Inflammatory macrophage treated with lipopolysaccharide for 1 hour (primary cell): ENCODE measurements at regions not wholly inside any gene's neighbourhood (a gene's known extent, or its start where the extent isn't known, plus 50 kb on each side); places are given as distances from the start of the nearest gene placed in this dataset.
"Not testable (repeated sequence)": the region's sequence is repeated elsewhere in the genome, so short reads cannot be mapped to it uniquely, and the experiment has no call there.

Source experiments
- DNase-seq, 2 donors: peaks; one replicate each; pipeline ENCODE4 v3.0.0-alpha.2; 2020 to 2022

DNA sequence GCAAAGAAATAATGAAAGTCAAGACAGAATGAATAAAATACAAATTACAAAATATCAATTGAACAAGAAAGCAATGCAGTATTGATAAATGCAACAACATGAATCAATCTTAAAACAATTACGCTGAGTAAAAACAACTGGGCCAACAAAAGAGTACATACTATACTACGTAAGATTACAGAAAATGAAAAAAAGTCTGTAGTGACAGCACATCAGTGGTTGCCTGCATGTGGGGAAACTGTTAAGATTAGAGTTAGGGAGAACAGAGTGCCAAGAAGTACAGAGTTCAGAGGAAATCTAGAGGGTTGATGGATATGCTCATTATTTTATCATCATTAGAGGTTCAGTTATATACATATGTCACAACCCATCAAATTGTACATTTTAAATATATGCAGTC lies 706.6 kb upstream of the ACO1 start:
- no peak for DNase-seq

- DNase-seq: no peak
Observed at GRCh38 chr9:31683116-31683515, 701.3 kb upstream of the ACO1 start.

DNA sequence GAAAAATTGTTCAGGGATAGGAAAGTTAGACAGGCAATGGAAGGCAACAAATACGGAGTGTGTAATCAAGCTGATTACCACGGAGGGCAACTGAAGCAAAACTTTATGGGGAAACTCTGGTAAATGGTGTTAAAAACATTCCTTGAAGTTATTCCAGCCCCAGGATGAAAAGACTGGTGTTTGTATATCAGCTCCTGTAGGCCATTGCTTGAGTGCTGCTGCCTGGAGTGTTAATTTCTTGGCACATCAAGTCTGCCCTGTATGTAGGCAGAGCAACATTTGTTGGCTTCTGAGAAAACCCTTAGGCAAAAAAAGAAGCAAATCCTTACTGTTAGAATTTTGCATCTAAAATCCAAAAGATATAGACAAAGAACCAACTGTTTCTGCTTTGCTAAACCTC lies 686.5 kb upstream of the ACO1 start:
- DNase-seq: no peak

DNA sequence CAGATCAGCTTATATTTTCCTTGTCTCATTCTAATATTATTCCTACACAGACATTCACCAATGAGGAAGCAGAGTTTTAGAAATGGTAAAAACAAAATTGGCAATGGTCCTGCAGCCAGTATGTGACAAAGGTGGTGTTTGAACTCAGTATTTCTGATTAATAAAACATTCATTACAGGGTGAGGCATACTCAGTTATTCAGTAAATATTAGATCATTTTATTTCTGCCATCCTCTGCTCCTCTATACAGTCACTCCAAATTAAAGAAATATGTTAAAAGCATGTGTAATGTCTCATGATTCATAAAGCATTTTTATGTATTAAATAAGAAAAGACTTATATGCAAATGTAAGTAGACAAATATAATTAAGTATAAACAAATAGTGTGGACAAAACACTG lies 684.6 kb upstream of the ACO1 start:
- no peak for DNase-seq

DNA sequence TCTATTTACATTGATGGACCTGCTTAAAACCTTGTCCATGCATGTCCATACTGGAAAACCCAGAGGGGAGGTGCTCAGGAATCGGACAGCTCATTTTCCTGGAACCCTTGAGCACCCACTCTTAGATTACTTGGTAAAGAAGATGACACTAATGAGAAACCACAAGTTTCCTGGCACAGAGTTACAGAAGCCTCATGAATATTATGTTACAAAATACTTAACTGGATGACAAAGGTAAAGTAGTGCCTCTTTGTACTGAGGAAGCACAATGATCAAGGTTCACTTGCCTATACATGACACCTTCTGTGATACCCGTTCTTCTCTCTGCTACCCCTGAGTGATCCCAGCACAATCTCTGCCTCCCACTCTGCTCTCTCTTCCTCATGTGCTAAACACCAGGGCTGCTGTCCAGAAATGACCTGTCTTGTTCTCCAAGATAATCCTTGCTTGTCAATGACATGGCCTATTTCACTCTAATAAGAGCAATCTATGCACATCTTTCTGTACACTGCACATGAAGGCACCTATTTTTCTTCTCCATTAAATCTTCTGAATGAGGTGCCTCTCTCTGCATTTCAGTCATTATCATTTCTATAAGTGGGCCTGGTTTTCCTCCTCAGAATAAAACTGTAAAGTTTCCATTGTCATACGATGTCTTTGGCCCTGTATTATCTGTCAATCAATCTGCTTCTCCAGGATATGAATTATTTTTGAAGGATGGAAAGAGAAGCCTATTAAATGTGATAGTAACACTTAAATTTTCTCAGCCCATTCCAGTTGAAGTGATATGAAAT lies 684.0 kb upstream of the ACO1 start:
- DNase-seq: no peak

GRCh38 chr9:31702957-31703356 lies 681.5 kb upstream of the ACO1 start:
- DNase-seq: no peak

DNA sequence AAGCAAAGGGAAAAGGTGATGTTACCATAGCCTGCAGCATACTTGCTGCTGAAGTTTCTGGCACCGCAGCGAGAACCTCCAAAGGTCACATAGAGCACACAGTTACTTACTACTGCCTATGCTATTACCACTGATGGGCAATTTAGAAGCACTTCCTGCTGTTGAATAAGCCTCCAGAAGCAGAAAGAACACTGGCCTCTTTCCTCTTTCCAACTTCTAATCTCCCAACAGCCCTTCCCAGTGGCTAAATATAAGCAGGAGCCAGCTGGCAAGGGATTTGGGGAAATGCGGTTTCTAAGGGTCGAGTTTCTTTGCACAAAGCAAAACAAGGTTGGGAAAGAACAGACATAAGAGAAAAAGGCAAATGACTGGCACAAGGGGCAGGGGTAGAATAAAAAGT lies 669.2 kb upstream of the ACO1 start:
- DNase-seq: no peak

DNA sequence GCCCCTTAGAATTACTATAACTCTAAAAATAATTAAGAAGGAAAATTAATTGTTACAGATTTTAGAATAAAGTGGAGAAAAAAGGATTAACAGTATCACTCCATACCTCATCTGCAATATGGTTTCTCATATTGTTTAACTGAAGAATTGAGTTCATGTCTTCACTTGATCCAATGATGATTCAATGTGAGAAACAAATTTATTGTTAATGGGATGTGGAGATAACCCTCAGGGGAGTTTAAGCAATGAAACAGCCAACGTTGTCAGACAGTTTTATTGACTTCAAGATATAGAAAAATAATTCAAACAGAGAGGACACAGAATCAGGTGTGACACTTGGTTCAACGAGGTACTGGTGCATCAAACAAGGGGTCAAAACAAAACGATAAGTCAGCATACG lies 665.2 kb upstream of the ACO1 start:
- no peak for DNase-seq

DNA sequence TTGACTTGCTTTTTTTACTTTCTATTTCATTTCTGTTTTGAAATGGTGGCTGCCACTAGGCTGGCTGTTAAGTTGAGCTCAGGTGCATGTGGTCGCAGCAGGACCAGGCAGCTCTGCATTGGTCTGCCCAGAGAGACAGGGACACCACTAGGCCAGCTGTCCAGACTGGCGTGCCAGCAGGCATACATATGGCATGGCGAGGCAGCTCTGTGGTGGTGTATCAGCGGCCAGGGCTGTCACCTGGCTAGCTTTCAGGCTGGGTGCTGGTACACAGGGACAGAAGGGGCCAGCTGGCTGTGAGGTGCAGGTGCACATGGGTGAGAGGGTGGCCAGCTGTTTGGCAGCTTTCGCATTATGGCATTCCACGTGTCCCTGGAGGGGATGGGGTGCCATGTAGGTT lies 654.0 kb upstream of the ACO1 start:
- no peak for DNase-seq

DNA sequence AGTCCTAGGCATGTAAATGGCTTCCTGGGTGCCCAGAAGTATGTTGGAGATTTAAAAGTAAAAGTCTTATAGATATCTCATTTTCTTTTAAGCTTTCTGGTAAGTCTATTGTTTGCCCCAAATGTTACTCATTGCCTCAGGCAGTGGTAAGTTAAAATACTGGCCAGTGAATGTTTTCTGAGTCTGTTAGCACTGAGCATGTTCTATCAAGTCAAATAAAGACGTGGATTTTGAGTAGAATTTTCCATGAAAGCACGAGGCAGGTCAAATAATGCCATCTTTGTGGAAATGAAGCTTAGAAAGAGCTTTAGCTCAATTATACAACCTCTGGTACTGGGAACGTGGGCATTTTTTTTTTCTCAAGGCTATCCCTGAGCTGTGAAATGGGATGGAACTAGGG lies 651.3 kb upstream of the ACO1 start:
- no peak for DNase-seq

DNA sequence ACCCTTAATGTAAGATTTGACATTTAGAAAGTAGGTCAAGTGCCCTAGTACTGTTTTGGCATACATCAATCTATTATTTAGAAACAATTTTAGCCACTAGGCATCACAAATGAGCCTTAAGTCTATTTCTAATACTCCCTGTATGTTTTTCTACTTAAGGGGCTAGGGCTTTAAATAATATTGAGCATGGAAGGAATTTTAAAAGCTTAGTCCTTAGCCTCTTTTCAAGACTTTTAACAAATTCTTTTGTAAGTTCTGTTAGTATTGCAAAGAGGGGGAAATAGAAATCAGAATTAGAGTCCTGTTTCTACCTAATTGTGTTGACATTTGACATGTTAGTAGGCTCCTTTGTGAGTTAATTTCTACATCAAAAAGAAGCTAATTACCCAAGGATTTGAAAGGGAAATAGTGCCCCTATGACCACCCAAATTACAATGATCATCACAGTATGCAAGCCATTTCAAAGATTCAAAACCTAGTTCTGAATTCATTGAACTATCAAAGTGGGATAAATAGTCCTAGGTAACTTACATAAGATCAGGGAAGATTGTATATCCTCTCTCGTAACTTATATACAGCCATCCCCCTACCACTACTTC lies 647.8 kb upstream of the ACO1 start:
- no peak for DNase-seq

DNA sequence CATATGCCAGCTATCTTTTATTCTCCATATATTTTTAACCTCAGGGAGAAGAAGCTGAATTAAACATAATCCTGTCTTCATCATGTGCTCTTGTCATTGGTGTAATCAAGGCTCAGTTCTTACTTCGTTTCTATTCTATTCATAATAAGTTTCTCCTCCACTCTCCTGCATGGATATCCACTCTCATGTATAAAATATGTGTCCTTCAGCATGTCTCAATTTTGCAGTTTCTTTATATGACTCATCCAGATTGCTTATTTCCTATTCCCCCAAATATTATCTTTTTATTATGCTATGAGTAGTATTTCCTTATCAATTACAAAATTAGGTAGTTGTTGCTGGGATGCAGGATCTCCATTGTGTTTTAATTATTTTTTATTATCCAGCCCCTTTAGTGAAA lies 643.7 kb upstream of the ACO1 start:
- DNase-seq: no peak

DNA sequence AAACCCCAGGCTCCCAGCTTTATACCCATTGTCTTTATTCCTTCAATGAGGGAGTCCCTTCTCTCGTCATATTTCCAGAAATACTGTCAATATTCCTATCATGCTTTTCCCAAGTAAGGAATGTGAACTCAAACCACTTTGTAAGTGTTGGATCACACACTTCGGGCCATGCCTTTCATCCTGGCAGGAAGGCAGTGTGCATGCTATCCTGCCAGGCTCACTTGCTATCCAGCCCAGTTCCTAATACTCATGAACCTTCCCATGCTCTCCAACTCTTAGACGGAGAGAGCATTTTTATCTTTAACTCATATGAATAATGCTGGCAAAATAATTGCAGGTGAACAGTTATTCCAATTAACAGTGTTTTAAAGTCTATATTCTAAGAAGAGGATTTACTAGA lies 639.9 kb upstream of the ACO1 start:
- DNase-seq: no peak

DNA sequence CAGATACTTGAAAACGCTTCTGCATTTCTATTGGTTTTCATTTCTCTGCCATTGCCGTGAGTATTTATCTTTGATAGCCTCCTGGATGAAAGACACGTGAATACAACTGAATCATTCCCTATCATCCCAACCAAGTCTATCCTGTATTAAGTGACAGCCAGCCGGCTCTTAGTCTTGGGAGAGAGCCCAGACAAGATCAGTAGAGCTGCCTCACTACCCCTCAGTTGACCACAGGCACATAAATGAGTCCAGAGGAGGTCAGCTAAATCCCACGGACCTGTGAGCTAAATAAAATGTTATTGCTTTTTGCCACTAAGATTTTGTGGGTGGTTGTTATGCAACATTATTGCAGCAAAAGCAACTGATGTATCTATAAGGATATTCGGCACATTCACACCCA lies 639.0 kb upstream of the ACO1 start:
- no peak for DNase-seq

DNA sequence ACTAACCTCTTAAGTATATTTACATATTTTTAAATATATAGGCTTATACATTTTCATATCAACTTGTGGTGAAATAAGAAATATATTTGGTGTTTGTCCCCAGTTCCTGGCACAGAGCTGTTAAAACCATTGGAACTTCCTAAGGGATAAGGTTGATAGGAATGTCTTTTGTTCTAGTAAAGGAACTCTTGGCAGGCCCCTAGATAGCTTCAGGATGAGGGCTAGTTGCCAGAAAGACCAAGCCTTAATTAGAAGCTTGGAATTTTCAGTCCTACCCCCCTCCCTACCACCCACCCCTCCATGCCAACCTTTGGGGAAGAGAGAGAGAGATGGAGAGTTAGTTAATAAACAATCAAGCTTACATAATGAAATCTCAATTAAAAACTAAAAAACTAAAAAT lies 638.6 kb upstream of the ACO1 start:
- no peak for DNase-seq

GRCh38 chr9:31753756-31754155 lies 630.7 kb upstream of the ACO1 start:
- DNase-seq: no peak

DNA sequence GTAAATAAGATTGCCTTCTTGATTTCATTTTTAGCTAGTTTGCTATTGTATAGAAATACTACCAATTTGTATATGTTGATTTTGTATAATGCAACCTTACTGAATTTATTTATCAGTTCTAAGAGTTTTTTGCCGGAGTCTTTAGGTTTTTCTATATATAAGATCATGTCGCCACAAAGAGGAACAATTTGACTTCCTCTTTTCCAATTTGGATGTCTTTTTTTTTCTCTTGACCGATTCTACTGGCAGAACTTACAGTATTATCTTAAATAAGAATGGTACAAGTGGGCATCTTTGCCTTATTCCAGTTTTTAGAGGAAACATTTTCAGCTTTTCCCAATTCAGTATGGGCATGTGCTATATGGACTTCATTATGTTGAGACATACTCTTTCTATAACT lies 624.7 kb upstream of the ACO1 start:
- DNase-seq: no peak

DNA sequence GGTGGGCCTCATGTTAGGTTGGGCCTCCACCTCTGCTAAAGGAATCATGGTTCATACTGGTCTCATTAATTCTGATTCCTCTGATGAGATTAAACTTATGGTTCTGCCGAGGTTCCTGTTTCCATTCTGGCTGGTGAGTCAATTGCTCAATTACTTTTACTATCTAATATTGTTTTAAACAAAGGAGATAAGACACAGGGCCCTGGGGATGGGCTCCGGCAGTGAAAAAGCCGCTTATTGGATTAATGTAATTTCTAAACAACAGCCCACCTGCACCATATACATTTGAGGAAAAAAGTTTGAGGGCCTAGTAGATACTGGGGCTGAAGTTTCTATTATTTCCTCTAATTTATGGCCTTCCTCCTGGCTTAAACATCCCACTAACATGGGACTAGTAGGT lies 610.4 kb upstream of the ACO1 start:
- DNase-seq: not testable (repeated sequence)

DNA sequence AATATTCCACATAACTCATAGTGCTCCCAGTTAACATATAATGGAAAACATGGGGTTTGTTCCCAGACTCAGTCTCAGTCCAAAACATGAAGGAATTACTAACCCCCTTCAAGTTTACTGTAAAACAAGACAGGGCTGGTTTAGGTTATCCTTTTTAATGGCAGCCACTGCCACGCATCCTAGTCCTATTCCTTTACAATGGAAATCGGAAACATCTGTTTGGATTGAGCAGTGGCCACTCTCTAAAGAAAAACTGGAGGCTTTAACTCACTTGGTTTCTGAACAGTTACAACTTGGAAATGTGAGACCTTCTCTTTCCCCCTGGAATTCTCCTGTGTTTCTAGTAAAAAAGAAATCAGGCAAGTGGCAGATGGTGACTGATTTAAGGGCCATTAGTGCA lies 609.9 kb upstream of the ACO1 start:
- DNase-seq: no peak

DNA sequence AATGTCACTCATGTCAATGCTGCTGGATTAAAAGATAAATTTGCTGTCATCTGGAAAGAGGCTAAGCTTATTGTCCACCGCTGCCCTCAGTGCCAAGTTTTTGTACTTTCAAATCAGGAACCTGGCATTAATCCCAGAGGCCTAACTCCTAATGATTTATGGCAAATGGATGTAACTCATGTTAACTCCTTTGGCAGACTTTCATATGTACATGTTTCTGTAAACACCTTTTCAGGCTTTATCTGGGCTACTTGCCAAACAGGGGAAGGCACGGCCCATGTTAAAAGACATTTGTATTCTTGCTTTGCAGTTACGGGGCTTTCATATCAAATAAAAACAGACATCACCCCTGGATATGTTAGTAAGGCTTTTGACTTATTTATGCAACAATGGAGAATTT lies 608.0 kb upstream of the ACO1 start:
- no peak for DNase-seq

DNA sequence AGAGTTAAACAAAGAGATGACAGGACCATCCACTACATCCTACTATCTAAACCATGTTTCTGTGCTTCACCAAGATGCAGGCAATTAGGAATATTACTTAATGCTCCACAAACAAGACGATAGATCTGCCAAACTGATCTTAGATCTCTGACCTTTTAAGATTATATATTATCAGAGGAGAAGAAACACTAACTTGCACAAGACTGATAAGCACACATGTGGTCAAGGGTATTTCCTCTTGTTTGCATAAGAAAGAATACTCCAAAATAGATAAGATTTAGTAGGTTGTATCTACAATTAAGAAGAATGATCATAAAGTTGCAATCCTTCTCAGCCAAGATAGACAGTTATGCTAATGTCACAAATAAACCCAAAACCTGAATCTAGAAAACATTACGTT lies 601.0 kb upstream of the ACO1 start:
- no peak for DNase-seq

GRCh38 chr9:31790720-31791119 lies 593.7 kb upstream of the ACO1 start:
- no peak for DNase-seq

DNA sequence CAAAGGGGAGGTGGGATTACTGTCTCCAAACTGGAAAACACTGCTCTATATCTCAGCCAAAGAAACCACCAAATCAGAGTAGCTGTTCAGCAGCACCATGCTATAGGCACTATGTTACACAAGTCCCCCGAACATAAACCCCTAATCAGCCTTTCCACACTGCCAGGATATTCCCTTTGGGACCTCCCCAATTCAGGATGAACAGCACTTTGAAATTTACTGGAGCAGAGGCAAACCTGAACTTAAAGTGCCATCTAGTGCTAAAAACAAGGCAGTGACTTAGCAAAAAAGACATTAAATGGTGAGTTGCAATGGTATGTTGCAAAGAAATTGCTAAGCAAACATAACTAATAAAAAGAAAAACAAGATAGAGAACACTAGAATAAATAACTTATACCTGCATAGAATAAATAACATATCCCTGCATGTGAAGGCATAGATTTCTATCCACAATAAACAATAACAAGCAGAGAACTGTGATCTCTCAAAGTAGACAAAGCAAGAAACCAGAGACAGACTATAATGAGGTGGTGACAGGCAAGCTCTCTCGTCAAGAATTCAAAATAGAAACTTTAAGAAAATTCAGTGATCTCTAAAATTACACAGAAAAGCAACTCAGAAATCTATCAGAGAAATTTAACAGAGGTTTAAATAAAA lies 584.4 kb upstream of the ACO1 start:
- DNase-seq: no peak

DNA sequence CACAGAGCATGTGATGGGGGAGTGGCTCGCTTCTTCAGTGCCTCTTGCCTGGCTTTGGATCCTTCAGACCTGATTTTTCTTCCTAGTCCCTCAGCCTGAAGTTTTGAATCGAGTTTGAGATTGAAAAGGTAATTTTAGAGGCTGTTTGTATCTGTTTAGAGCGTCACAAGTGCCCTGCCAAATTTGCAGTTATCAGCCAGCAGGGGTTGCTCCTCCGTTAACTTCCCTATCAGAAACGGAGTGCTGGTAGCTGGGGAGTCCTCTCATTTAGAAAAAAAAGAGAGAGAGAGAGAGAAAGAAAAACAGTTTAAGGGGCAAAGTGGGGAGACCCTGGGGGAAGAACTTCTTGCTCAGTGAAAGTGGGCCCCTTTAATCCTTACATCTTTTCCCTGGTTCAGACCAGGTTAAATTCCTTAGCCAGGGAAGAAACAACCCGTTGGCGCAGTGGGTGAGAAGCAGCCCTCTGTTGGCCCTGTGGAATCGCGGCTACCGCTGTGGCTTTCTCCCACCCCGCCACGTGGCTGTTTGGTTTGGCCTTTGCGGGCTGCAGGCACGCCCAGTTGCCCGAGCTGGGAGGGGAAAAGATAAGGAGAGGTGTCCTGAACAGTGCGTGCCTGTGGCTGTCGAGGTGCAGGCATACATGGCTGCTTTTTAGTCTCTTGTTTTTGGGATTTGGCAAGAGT lies 576.7 kb upstream of the ACO1 start:
- DNase-seq: no peak
